ENCODE measurements at regions not wholly inside any gene's neighbourhood (a gene's known extent, or its start where the extent isn't known, plus 50 kb on each side); places are given as distances from the start of the nearest gene placed in this dataset.

GRCh38 chr1:81371864-81372263 lies 428.9 kb upstream of the ADGRL2 start:
- H3K4me3 Mint-ChIP-seq (ENCODE audit: unreplicated experiment): no peak overlapping the region
- no peak for TF ChIP-seq CTCF (IDR thresholded peaks at IDR 0.05)
- H3K27ac Mint-ChIP-seq (ENCODE audit: unreplicated experiment): no peak overlapping the region
- no peak for DNase-seq (ENCODE audit: extremely low spot score, unreplicated experiment)
- no peaks in the 10 kb centered on the region for H3K27me3 Mint-ChIP-seq (ENCODE audit: unreplicated experiment)
- no peaks in the 10 kb centered on the region for H3K4me1 Mint-ChIP-seq (ENCODE audit: unreplicated experiment)
- H3K9me3 Mint-ChIP-seq (ENCODE audit: unreplicated experiment): no peaks in the 10 kb centered on the region
- H3K36me3 Mint-ChIP-seq (ENCODE audit: unreplicated experiment): no peaks in the 10 kb centered on the region

- TF ChIP-seq CTCF (IDR thresholded peaks at IDR 0.05): no peak
- no peaks in the 10 kb centered on the region for H3K4me1 Mint-ChIP-seq (ENCODE audit: unreplicated experiment)
- H3K9me3 Mint-ChIP-seq (ENCODE audit: unreplicated experiment): no peaks in the 10 kb centered on the region
- no peaks in the 10 kb centered on the region for H3K36me3 Mint-ChIP-seq (ENCODE audit: unreplicated experiment)
- H3K27me3 Mint-ChIP-seq (ENCODE audit: unreplicated experiment): no peaks in the 10 kb centered on the region
- no peak overlapping the region for H3K27ac Mint-ChIP-seq (ENCODE audit: unreplicated experiment)
- no peak overlapping the region for H3K4me3 Mint-ChIP-seq (ENCODE audit: unreplicated experiment)
- DNase-seq (ENCODE audit: extremely low spot score, unreplicated experiment): no peak
Measured at GRCh38 chr1:81369833-81370232, 430.9 kb upstream of the ADGRL2 start.

- DNase-seq (ENCODE audit: extremely low spot score, unreplicated experiment): no peak
- Mint-ChIP-seq H3K4me1 (ENCODE audit: unreplicated experiment) (no peaks in the 10 kb centered on the region), H3K27me3 (ENCODE audit: unreplicated experiment) (no peaks in the 10 kb centered on the region), H3K4me3 (ENCODE audit: unreplicated experiment) (no peak overlapping the region), H3K36me3 (ENCODE audit: unreplicated experiment) (no peaks in the 10 kb centered on the region), H3K9me3 (ENCODE audit: unreplicated experiment) (no peaks in the 10 kb centered on the region), H3K27ac (ENCODE audit: unreplicated experiment) (no peak overlapping the region)
- TF ChIP-seq CTCF (IDR thresholded peaks at IDR 0.05): no peak
Measured at GRCh38 chr1:81366173-81366572, 434.6 kb upstream of the ADGRL2 start.

- no peaks in the 10 kb centered on the region for H3K36me3 Mint-ChIP-seq (ENCODE audit: unreplicated experiment)
- no peak overlapping the region for H3K27ac Mint-ChIP-seq (ENCODE audit: unreplicated experiment)
- DNase-seq (ENCODE audit: extremely low spot score, unreplicated experiment): no peak
- H3K9me3 Mint-ChIP-seq (ENCODE audit: unreplicated experiment): no peaks in the 10 kb centered on the region
- no peaks in the 10 kb centered on the region for H3K27me3 Mint-ChIP-seq (ENCODE audit: unreplicated experiment)
- H3K4me1 Mint-ChIP-seq (ENCODE audit: unreplicated experiment): peaks cover 4% of the 10 kb centered on the region
- no peak for TF ChIP-seq CTCF (IDR thresholded peaks at IDR 0.05)
- H3K4me3 Mint-ChIP-seq (ENCODE audit: unreplicated experiment): no peak overlapping the region
Measured at GRCh38 chr1:81364088-81364487, 436.6 kb upstream of the ADGRL2 start.

GRCh38 chr1:81358151-81358550 lies 442.6 kb upstream of the ADGRL2 start:
- H3K27ac Mint-ChIP-seq (ENCODE audit: unreplicated experiment): no peak overlapping the region
- DNase-seq (ENCODE audit: extremely low spot score, unreplicated experiment): no peak
- no peaks in the 10 kb centered on the region for H3K9me3 Mint-ChIP-seq (ENCODE audit: unreplicated experiment)
- H3K4me3 Mint-ChIP-seq (ENCODE audit: unreplicated experiment): no peak overlapping the region
- H3K4me1 Mint-ChIP-seq (ENCODE audit: unreplicated experiment): peaks cover 4% of the 10 kb centered on the region
- TF ChIP-seq CTCF (IDR thresholded peaks at IDR 0.05): no peak
- no peaks in the 10 kb centered on the region for H3K27me3 Mint-ChIP-seq (ENCODE audit: unreplicated experiment)
- H3K36me3 Mint-ChIP-seq (ENCODE audit: unreplicated experiment): no peaks in the 10 kb centered on the region
